H9 (cell line): ENCODE measurements at regions not wholly inside any gene's neighbourhood (a gene's known extent, or its start where the extent isn't known, plus 50 kb on each side); places are given as distances from the start of the nearest gene placed in this dataset.

Experiments used
- DNase-seq: peaks from one replicate; pipeline ENCODE4 v3.0.0-alpha.2; 2017
- H2AFZ ChIP-seq: one replicate; pipeline ENCODE4 v1.6.1; 2013; ENCODE audit warnings: mild to moderate bottlenecking, low read length, control low read depth, moderate library complexity
- H2AK5ac ChIP-seq: 2 replicates; pipeline ENCODE4 v1.6.1; 2013; ENCODE audit warnings: low read length, control low read depth, mixed read lengths; ENCODE audit not compliant: insufficient read length
- H2BK120ac ChIP-seq: one replicate; pipeline ENCODE4 v1.6.1; 2013; ENCODE audit warnings: low read depth, mild to moderate bottlenecking, low read length, control low read depth, inconsistent platforms; ENCODE audit not compliant: poor library complexity, severe bottlenecking
- H2BK12ac ChIP-seq: 2 replicates; pipeline ENCODE4 v1.6.1; 2013; ENCODE audit warnings: low read length, control low read depth, mixed read lengths, low read depth; ENCODE audit not compliant: insufficient read length
- H2BK15ac ChIP-seq: 2 replicates; pipeline ENCODE4 v1.6.1; 2013; ENCODE audit warnings: low read depth, low read length, control low read depth
- H2BK20ac ChIP-seq: one replicate; pipeline ENCODE4 v1.6.1; 2013; ENCODE audit warnings: low read depth, mild to moderate bottlenecking, low read length, control low read depth, inconsistent platforms; ENCODE audit not compliant: poor library complexity, severe bottlenecking
- H2BK5ac ChIP-seq: 2 replicates; pipeline ENCODE4 v1.6.1; 2013; ENCODE audit warnings: low read length, control low read depth, mixed read lengths; ENCODE audit not compliant: insufficient read length
- H3K14ac ChIP-seq: 2 replicates; pipeline ENCODE4 v1.6.1; 2013; ENCODE audit warnings: low read length, control low read depth; ENCODE audit not compliant: insufficient read depth
- H3K18ac ChIP-seq: 2 replicates; pipeline ENCODE4 v1.6.1; 2013; ENCODE audit warnings: low read depth, mild to moderate bottlenecking, mixed read lengths, low read length, control low read depth; ENCODE audit not compliant: insufficient read length
- H3K23ac ChIP-seq: 2 replicates; pipeline ENCODE4 v1.6.1; 2013; ENCODE audit warnings: low read length, control low read depth, mixed read lengths, low read depth; ENCODE audit not compliant: insufficient read length
- H3K23me2 ChIP-seq: 2 replicates; pipeline ENCODE4 v1.6.1; 2013; ENCODE audit warnings: low read depth, mild to moderate bottlenecking, mixed read lengths, low read length, control low read depth; ENCODE audit not compliant: insufficient read length, poor library complexity, severe bottlenecking
- H3K27ac ChIP-seq: 2 replicates; pipeline ENCODE4 v1.5.1; 2013; ENCODE audit warnings: low read length, control low read depth, mixed read lengths, low read depth; ENCODE audit not compliant: insufficient read length
- H3K27me3 ChIP-seq: 2 replicates; pipeline ENCODE4 v1.6.1; 2013; ENCODE audit warnings: low read length, control low read depth, inconsistent platforms; ENCODE audit not compliant: insufficient read depth
- H3K4ac ChIP-seq: 2 replicates; pipeline ENCODE4 v1.6.1; 2013; ENCODE audit warnings: low read depth, mild to moderate bottlenecking, control low read depth, inconsistent platforms, low read length, moderate library complexity
- H3K4me1 ChIP-seq: 2 replicates; pipeline ENCODE4 v1.6.1; 2013; ENCODE audit warnings: low read length, control low read depth, inconsistent platforms; ENCODE audit not compliant: insufficient read depth
- H3K4me2 ChIP-seq: 2 replicates; pipeline ENCODE4 v1.6.1; 2013; ENCODE audit warnings: low read length, control low read depth, mixed read lengths; ENCODE audit not compliant: insufficient read length, insufficient read depth
- H3K56ac ChIP-seq: 2 replicates; pipeline ENCODE4 v1.6.1; 2013; ENCODE audit warnings: low read depth, mild to moderate bottlenecking, mixed read lengths, low read length, control low read depth; ENCODE audit not compliant: insufficient read length
- H3K79me1 ChIP-seq: 2 replicates; pipeline ENCODE4 v1.6.1; 2013; ENCODE audit warnings: low read depth, mild to moderate bottlenecking, moderate library complexity, low read length, control low read depth, inconsistent platforms; ENCODE audit not compliant: insufficient read depth, poor library complexity, severe bottlenecking
- H3K79me2 ChIP-seq: 2 replicates; pipeline ENCODE4 v1.6.1; 2013; ENCODE audit warnings: low read length, control low read depth, inconsistent platforms; ENCODE audit not compliant: insufficient read depth
- H3K9ac ChIP-seq: 2 replicates; pipeline ENCODE4 v1.6.1; 2013; ENCODE audit warnings: low read length, control low read depth, mixed read lengths; ENCODE audit not compliant: insufficient read length; ENCODE audit errors: extremely low read depth
- H3K9me3 ChIP-seq: one replicate; pipeline ENCODE4 v1.6.1; 2013; ENCODE audit warnings: low read depth, low read length, inconsistent platforms; ENCODE audit not compliant: control insufficient read depth
- H3T11ph ChIP-seq: one replicate; pipeline ENCODE4 v1.6.1; 2013; ENCODE audit warnings: mild to moderate bottlenecking, low read length, control low read depth, inconsistent platforms
- H4K20me1 ChIP-seq: one replicate; pipeline ENCODE4 v1.6.1; 2013; ENCODE audit not compliant: control insufficient read depth, insufficient read length, insufficient read depth
- H4K5ac ChIP-seq: 2 replicates; pipeline ENCODE4 v1.6.1; 2013; ENCODE audit warnings: low read depth, mild to moderate bottlenecking, mixed read lengths, low read length, control low read depth; ENCODE audit not compliant: insufficient read length
- H4K8ac ChIP-seq: replicated peaks from 2 replicates; pipeline ENCODE4 v1.6.1; 2013; ENCODE audit warnings: low read length, control low read depth, mixed read lengths, low read depth; ENCODE audit not compliant: insufficient read length
- H4K91ac ChIP-seq: 2 replicates; pipeline ENCODE4 v1.6.1; 2013; ENCODE audit warnings: low read depth, mild to moderate bottlenecking, moderate library complexity, mixed read lengths, low read length, control low read depth; ENCODE audit not compliant: insufficient read length
- H3K27ac Mint-ChIP-seq, 3 experiments: 2 replicates in 2 of 3; 3 replicates in 1 of 3; pipeline ENCODE4 v1.8.0; 2020 to 2021; ENCODE audit warnings: mixed read lengths in 3 of 3, mild to moderate bottlenecking in 1 of 3, moderate library complexity in 1 of 3
- H3K27me3 Mint-ChIP-seq: 2 replicates; pipeline ENCODE4 v1.8.0; 2021; ENCODE audit warnings: low read depth, mild to moderate bottlenecking, moderate library complexity, mixed read lengths
- H3K36me3 Mint-ChIP-seq, 3 experiments: 2 replicates in 2 of 3; 3 replicates in 1 of 3; pipeline ENCODE4 v1.8.0; 2020 to 2021; ENCODE audit warnings: low read depth in 3 of 3, mixed read lengths in 3 of 3; ENCODE audit not compliant: insufficient read depth in 1 of 3
- H3K4me1 Mint-ChIP-seq, 2 experiments: 2 replicates each; pipeline ENCODE4 v1.8.0; 2020; ENCODE audit warnings: mixed read lengths in 2 of 2
- H3K4me3 Mint-ChIP-seq, 2 experiments: 2 replicates in 1 of 2; 3 replicates in 1 of 2; pipeline ENCODE4 v1.8.0; 2020 to 2021; ENCODE audit warnings: mild to moderate bottlenecking in 2 of 2, mixed read lengths in 2 of 2, moderate library complexity in 1 of 2
- H3K9me3 Mint-ChIP-seq, 2 experiments: 2 replicates in 1 of 2; 3 replicates in 1 of 2; pipeline ENCODE4 v1.8.0; 2020; ENCODE audit warnings: mild to moderate bottlenecking in 2 of 2, mixed read lengths in 2 of 2, moderate library complexity in 1 of 2
- WGBS: extraction: QIAGEN DNeasy Blood & Tissue Kit; methylation state at CpG from one replicate; pipeline ENCODE4 v1.1.7; 2013; ENCODE audit warnings: missing lambda C conversion rate, low lambda C conversion rate, mixed read lengths; ENCODE audit not compliant: insufficient read length; ENCODE audit errors: extremely low coverage; 5-methylcytosine and 5-hydroxymethylcytosine counted together
- TF ChIP-seq, protein P1 (sequence below): fragments of 200-600 bp; sonication (generic); conservative IDR thresholded peaks from 3 replicates; pipeline ENCODE4 v1.8.0; 2021; ENCODE audit warnings: antibody characterized with exemption, mild to moderate bottlenecking

DNA sequence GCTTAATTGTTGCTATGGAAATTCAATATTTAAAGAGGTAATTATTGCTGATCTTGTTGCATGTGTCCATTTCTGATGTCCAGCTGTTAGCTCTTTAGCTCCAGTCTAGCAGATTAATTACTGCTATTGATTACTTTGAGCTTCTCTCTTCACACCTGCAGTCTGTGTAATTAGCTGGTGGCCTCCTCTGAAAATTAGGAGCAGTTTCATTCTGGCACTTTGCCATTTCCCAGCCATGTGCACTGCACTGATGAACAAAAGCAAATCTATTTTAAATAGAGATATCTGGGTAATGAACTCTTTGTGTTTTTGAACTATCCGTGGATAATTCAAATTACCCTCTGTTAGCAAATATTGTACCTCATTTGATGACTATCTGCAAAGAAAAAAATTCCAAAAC is 275.9 kb downstream of the RNF144B start:
- H3K9me3 Mint-ChIP-seq, result peaks cover 0 to 2% of the 10 kb centered on the region in 2 experiments; a peak in 2 of 5 replicates
- Histone ChIP-seq H3K23ac (no peak overlapping the region), H4K5ac (no peak overlapping the region), H4K20me1 (no peaks in the 10 kb centered on the region), H3K79me2 (no peaks in the 10 kb centered on the region), H3K14ac (no peak overlapping the region), H3T11ph (no peak overlapping the region), H2BK5ac (no peak overlapping the region), H2BK12ac (no peak overlapping the region), H3K27me3 (no peaks in the 10 kb centered on the region), H3K9me3 (no peaks in the 10 kb centered on the region), H3K4ac (no peak overlapping the region), H2BK20ac (no peak overlapping the region), H3K18ac (no peak overlapping the region), H3K23me2 (no peaks in the 10 kb centered on the region), H3K79me1 (no peaks in the 10 kb centered on the region), H2AK5ac (no peak overlapping the region), H4K91ac (no peak overlapping the region), H2AFZ (no peak overlapping the region), H3K4me1 (no peaks in the 10 kb centered on the region), H3K56ac (no peak overlapping the region), H4K8ac (no peak overlapping the region), H2BK120ac (no peak overlapping the region), H3K4me2 (no peak overlapping the region), H3K27ac (no peak overlapping the region), H2BK15ac (no peak overlapping the region), H3K9ac (no peak overlapping the region)
- no peaks in the 10 kb centered on the region for H3K4me1 Mint-ChIP-seq
- H3K4me3 Mint-ChIP-seq, result no peak overlapping the region
- no peak for DNase-seq
- no peaks in the 10 kb centered on the region for H3K27me3 Mint-ChIP-seq
- no CpG with 5 or more reads among the region's 1 CpG for WGBS
- H3K36me3 Mint-ChIP-seq, result no peaks in the 10 kb centered on the region
- no peak overlapping the region for H3K27ac Mint-ChIP-seq
- TF ChIP-seq, protein P1, sequence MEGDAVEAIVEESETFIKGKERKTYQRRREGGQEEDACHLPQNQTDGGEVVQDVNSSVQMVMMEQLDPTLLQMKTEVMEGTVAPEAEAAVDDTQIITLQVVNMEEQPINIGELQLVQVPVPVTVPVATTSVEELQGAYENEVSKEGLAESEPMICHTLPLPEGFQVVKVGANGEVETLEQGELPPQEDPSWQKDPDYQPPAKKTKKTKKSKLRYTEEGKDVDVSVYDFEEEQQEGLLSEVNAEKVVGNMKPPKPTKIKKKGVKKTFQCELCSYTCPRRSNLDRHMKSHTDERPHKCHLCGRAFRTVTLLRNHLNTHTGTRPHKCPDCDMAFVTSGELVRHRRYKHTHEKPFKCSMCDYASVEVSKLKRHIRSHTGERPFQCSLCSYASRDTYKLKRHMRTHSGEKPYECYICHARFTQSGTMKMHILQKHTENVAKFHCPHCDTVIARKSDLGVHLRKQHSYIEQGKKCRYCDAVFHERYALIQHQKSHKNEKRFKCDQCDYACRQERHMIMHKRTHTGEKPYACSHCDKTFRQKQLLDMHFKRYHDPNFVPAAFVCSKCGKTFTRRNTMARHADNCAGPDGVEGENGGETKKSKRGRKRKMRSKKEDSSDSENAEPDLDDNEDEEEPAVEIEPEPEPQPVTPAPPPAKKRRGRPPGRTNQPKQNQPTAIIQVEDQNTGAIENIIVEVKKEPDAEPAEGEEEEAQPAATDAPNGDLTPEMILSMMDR, result no peak
